GM12872 (cell line): ENCODE measurements at regions not wholly inside any gene's neighbourhood (a gene's known extent, or its start where the extent isn't known, plus 50 kb on each side); places are given as distances from the start of the nearest gene placed in this dataset.

ENCODE experiments used
- TF ChIP-seq, protein P1 (sequence below): IDR thresholded peaks from 3 replicates; pipeline ENCODE4 v1.5.1; 2011; ENCODE audit warnings: low read depth, mild to moderate bottlenecking, low read length, moderate library complexity; ENCODE audit not compliant: insufficient read depth

DNA sequence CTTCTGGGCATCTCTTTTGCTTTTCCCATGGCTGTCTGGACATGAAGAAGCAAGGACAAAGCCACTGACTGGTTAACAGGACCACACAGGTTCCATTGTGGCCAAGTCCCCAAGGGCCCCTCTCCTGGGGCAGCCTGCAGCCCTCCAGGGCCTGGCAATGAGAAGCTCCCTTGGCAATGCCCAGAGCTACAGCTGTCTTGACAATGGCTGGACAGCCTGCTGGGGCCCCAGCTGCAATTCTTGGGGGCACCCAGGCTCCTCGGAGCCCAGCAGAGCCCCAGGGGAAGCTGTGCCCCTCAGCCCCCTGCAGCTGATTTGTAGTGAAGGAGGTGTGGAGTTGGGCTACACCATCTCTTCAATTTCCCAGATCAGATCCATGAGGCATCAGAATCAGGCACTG, 384.9 kb upstream of the PODXL start:
- TF ChIP-seq, protein P1, sequence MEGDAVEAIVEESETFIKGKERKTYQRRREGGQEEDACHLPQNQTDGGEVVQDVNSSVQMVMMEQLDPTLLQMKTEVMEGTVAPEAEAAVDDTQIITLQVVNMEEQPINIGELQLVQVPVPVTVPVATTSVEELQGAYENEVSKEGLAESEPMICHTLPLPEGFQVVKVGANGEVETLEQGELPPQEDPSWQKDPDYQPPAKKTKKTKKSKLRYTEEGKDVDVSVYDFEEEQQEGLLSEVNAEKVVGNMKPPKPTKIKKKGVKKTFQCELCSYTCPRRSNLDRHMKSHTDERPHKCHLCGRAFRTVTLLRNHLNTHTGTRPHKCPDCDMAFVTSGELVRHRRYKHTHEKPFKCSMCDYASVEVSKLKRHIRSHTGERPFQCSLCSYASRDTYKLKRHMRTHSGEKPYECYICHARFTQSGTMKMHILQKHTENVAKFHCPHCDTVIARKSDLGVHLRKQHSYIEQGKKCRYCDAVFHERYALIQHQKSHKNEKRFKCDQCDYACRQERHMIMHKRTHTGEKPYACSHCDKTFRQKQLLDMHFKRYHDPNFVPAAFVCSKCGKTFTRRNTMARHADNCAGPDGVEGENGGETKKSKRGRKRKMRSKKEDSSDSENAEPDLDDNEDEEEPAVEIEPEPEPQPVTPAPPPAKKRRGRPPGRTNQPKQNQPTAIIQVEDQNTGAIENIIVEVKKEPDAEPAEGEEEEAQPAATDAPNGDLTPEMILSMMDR: no peak

DNA sequence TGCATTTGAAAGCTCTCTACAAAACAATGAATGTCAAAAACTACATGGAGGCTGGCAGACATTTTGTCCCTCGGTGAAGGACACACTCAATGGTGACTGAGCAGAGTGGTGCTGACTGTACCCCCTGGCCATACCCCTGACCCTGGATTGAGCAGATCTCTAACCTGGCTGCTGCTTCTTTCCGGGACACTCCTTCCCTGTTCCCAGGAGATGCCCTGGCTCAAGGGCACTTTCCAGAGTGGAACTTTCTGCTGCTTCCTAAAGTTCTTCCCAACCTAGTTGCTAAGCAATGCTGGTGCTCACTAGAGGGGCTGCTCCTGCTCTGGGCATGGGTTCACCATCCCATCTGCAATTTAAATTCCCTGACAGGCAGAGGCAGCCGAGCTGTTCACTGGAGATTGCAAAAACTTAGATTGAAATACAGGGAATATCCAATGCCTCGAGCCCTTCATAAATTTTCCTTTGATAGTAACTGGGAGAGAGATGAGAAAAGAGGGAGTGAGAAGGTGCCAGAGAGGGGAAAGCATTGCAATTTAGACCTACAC, 384.3 kb upstream of the PODXL start:
- TF ChIP-seq, protein P1: no peak

DNA sequence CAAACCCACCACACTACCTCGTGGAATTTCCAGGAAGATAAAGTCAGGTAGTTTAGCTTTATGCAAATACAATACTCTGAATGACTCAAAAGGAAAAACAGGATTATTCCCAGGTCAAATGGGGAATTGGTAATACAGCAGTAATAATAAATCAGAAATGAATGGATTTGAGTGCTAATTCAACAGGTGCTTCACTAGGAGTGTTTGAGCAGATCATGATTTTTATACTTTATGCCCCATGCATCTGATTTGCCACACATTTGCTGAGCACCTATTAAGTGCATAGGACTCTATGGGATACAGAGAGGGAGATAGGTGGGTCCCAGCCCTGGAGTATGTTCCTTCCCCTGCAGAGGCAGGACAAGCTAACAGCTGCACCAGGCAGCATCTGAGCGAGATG, 381.4 kb upstream of the PODXL start:
- TF ChIP-seq, protein P1: no peak

DNA sequence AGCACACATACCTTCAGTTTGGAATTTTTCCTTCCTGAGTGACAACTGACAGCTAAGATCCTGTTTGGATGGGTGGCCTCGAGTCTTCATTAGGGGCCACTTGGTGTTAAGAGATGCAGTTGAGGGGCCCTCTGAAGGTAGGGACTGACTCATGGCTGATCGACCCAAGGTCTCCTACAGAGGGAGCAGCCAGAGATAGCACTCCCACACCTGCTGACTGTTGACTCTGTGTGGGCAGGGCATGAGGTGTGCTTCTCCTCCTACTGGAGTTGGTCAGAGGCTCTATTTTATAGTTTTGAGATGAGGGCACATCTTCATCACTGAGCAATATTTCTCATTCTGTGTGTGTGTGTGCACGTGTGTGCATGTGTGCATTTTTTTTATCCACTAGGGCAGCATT, 378.8 kb upstream of the PODXL start:
- TF ChIP-seq, protein P1: no peak

DNA sequence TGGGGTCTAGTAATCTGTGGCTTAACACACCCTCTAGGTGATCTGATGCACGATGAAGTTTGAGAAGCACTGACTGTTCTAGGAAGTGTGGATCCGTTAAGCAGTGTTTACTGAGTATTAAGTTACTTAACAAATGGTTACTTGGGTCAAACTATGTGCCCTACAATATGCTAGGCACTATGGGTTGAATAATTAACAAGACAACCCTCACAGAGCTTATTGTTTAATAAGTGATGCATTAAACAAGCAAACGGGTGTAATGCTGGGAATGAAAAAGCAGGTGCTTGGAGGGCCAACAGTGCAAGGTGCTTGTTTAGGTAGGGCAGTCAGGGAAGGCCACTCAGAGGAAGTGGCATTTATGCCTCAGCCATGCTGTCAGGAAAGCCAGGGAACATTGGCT, 378.0 kb upstream of the PODXL start:
- TF ChIP-seq, protein P1: no peak

DNA sequence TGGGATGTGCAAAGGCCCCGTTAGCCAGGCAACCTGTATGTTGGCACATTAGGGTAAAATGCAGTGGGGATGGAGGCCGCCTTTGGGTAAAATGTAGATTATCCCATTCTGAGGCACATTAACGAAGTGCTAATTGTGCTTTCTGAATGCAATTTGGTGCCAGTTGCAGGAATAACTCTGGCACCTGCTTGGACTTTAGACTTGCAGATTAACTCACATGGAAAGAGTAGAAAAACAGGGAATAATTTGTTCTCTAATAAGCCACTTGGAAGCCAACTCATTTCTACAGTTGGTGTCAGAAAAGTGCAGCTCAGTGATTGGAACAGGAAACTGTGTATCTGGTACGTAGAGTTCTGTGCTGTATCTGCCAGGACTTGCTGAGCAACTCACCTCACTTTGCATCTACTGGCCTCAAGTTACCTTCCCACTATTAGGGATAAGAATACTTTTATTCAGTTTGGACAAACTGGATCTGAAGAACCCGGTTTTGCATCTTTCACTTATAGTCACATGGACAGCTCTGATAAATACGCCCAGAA, 377.4 kb upstream of the PODXL start:
- TF ChIP-seq, protein P1: no peak

DNA sequence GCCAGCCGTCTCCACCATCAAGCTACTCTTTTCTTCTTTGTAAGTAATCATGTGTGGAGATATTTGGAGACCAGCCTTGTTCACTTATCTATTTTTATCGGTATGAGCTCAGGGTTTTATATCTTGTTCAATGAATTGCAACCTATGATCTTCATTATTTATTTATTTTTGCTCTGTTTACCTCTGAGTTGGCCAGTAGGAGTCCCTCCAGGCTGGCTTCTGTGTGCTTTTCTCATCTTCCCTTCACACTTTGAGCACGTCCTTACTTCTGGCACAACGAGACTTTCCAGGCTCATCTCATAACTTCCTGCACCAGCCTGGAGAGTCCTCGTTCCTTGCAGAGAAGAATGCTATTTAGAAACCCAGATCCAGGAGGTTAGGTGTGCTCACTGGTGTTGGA, 375.8 kb upstream of the PODXL start:
- TF ChIP-seq, protein P1: no peak
